NT2/D1 (cell line): ENCODE measurements at regions not wholly inside any gene's neighbourhood (a gene's known extent, or its start where the extent isn't known, plus 50 kb on each side); places are given as distances from the start of the nearest gene placed in this dataset.

ENCODE experiments used
- SUZ12 ChIP-seq: IDR thresholded peaks from 2 replicates; pipeline ENCODE4 v1.6.1; 2011; ENCODE audit not compliant: insufficient read length, insufficient read depth; ENCODE audit errors: extremely low read depth
- ZNF274 ChIP-seq: IDR thresholded peaks from 2 replicates; pipeline ENCODE4 v1.6.1; 2011; ENCODE audit warnings: mild to moderate bottlenecking, low read depth, low read length

DNA sequence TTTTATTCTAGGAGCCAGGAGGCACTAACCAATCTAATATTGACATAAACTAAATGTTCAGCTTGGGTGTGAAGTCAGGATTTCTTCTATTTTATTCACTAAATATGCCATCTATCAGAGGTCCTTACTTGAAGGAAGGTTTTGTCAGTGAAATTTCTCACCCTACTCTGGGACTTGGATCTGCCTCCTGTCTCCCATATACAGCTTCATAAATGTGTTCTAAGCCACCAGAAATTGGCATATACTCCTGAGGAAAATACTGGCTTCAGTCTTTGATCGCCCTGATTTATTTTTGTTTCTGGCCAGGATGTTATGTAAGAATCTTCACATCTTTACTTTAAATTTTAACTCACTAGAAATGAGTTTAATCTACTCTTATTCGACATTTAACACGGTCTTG is 647.7 kb downstream of the C6orf118 start:
- no peak for TF ChIP-seq ZNF274
- TF ChIP-seq SUZ12, result no peak
